IgD-negative memory B cell (primary cell): ENCODE measurements at regions not wholly inside any gene's neighbourhood (a gene's known extent, or its start where the extent isn't known, plus 50 kb on each side); places are given as distances from the start of the nearest gene placed in this dataset.
"Not testable (repeated sequence)": the region's sequence is repeated elsewhere in the genome, so short reads cannot be mapped to it uniquely, and the experiment has no call there.

Source experiments
- H3K27ac Mint-ChIP-seq, 3 donors: one replicate each; pipeline ENCODE4 v1.8.0; 2020 to 2022; ENCODE audit warnings: mild to moderate bottlenecking in 3 of 3, mixed read lengths in 3 of 3, moderate library complexity in 1 of 3
- H3K27me3 Mint-ChIP-seq: one replicate; pipeline ENCODE4 v1.8.0; 2021; ENCODE audit warnings: mixed read lengths
- H3K36me3 Mint-ChIP-seq: one replicate; pipeline ENCODE4 v1.8.0; 2020; ENCODE audit warnings: mild to moderate bottlenecking, mixed read lengths
- H3K4me1 Mint-ChIP-seq, 3 donors: one replicate each; pipeline ENCODE4 v1.8.0; 2020 to 2022; ENCODE audit warnings: mixed read lengths in 3 of 3, mild to moderate bottlenecking in 1 of 3
- H3K4me3 Mint-ChIP-seq, 4 donors: one replicate each; pipeline ENCODE4 v1.8.0; 2020 to 2022; ENCODE audit warnings: mild to moderate bottlenecking in 4 of 4, mixed read lengths in 4 of 4, moderate library complexity in 3 of 4
- H3K9me3 Mint-ChIP-seq, 3 donors: one replicate each; pipeline ENCODE4 v1.8.0; 2020 to 2021; ENCODE audit warnings: mixed read lengths in 3 of 3, mild to moderate bottlenecking in 1 of 3

GRCh38 chr14:101250948-101251811, 310.1 kb upstream of the DIO3 start:
- H3K27ac Mint-ChIP-seq = no peak overlapping the region
- H3K27me3 Mint-ChIP-seq = peaks cover 10% of the 10 kb centered on the region
- no peak overlapping the region for H3K4me3 Mint-ChIP-seq
- no peaks in the 10 kb centered on the region for H3K36me3 Mint-ChIP-seq
- peaks cover 0 to 2% (median 0%) of the 10 kb centered on the region in 3 donors for H3K4me1 Mint-ChIP-seq
- H3K9me3 Mint-ChIP-seq = no peaks in the 10 kb centered on the region

- no peaks in the 10 kb centered on the region for H3K9me3 Mint-ChIP-seq
- peaks cover 10% of the 10 kb centered on the region for H3K27me3 Mint-ChIP-seq
- no peak overlapping the region for H3K4me3 Mint-ChIP-seq
- H3K36me3 Mint-ChIP-seq = no peaks in the 10 kb centered on the region
- no peak overlapping the region for H3K27ac Mint-ChIP-seq
- H3K4me1 Mint-ChIP-seq = peaks cover 0 to 2% (median 0%) of the 10 kb centered on the region in 3 donors
These were observed 309.4 kb upstream of the DIO3 start for GRCh38 chr14:101251812-101252442.

- Mint-ChIP-seq H3K4me1 (peaks cover 0 to 2% (median 0%) of the 10 kb centered on the region in 3 donors), H3K27me3 (peaks cover 10% of the 10 kb centered on the region), H3K27ac (no peak overlapping the region), H3K9me3 (no peaks in the 10 kb centered on the region), H3K36me3 (no peaks in the 10 kb centered on the region), H3K4me3 (no peak overlapping the region)
These were observed 308.7 kb upstream of the DIO3 start for GRCh38 chr14:101252443-101253214.

GRCh38 chr14:101253948-101254347, 307.3 kb upstream of the DIO3 start:
- Mint-ChIP-seq H3K9me3 (no peaks in the 10 kb centered on the region), H3K4me3 (no peak overlapping the region), H3K27me3 (peaks cover 10% of the 10 kb centered on the region), H3K36me3 (no peaks in the 10 kb centered on the region), H3K27ac (no peak overlapping the region), H3K4me1 (peaks cover 0 to 2% (median 0%) of the 10 kb centered on the region in 3 donors)

- Mint-ChIP-seq H3K27me3 (peaks cover 5% of the 10 kb centered on the region), H3K36me3 (no peaks in the 10 kb centered on the region), H3K4me3 (no peak overlapping the region), H3K4me1 (peaks cover 0 to 2% (median 0%) of the 10 kb centered on the region in 3 donors), H3K27ac (no peak overlapping the region), H3K9me3 (peaks cover 0 to 2% (median 0%) of the 10 kb centered on the region in 3 donors)
These were observed 306.2 kb upstream of the DIO3 start for GRCh38 chr14:101254805-101255764.

GRCh38 chr14:101255765-101256125, 305.6 kb upstream of the DIO3 start:
- Mint-ChIP-seq H3K9me3 (peaks cover 0 to 2% (median 0%) of the 10 kb centered on the region in 3 donors), H3K4me1 (peaks cover 0 to 2% (median 0%) of the 10 kb centered on the region in 3 donors), H3K27me3 (peaks cover 8% of the 10 kb centered on the region), H3K4me3 (no peak overlapping the region), H3K36me3 (no peaks in the 10 kb centered on the region), H3K27ac (no peak overlapping the region)

- no peak overlapping the region for H3K27ac Mint-ChIP-seq
- peaks cover 8% of the 10 kb centered on the region for H3K27me3 Mint-ChIP-seq
- peak overlapping the region in 1 of 4 donors; percentile 27 for H3K4me3 Mint-ChIP-seq
- H3K4me1 Mint-ChIP-seq = peaks cover 0 to 2% (median 0%) of the 10 kb centered on the region in 3 donors
- H3K9me3 Mint-ChIP-seq = peaks cover 0 to 2% (median 0%) of the 10 kb centered on the region in 3 donors
- H3K36me3 Mint-ChIP-seq = no peaks in the 10 kb centered on the region
These were observed 305.0 kb upstream of the DIO3 start for GRCh38 chr14:101256266-101256665.

GRCh38 chr14:101257551-101257950, 303.7 kb upstream of the DIO3 start:
- H3K27me3 Mint-ChIP-seq = peaks cover 8% of the 10 kb centered on the region
- H3K36me3 Mint-ChIP-seq = no peaks in the 10 kb centered on the region
- H3K9me3 Mint-ChIP-seq = peaks cover 0 to 2% (median 0%) of the 10 kb centered on the region in 3 donors
- no peak overlapping the region for H3K27ac Mint-ChIP-seq
- peaks cover 0 to 2% (median 0%) of the 10 kb centered on the region in 3 donors for H3K4me1 Mint-ChIP-seq
- H3K4me3 Mint-ChIP-seq = no peak overlapping the region

GRCh38 chr14:101259748-101260147, 301.5 kb upstream of the DIO3 start:
- H3K4me1 Mint-ChIP-seq = no peaks in the 10 kb centered on the region
- H3K36me3 Mint-ChIP-seq = no peaks in the 10 kb centered on the region
- H3K27me3 Mint-ChIP-seq = peaks cover 3% of the 10 kb centered on the region
- peaks cover 2 to 5% (median 4%) of the 10 kb centered on the region in 3 donors for H3K9me3 Mint-ChIP-seq
- no peak overlapping the region for H3K4me3 Mint-ChIP-seq
- H3K27ac Mint-ChIP-seq = no peak overlapping the region

GRCh38 chr14:101266441-101266840, 294.9 kb upstream of the DIO3 start:
- H3K27ac Mint-ChIP-seq, H3K4me3 Mint-ChIP-seq, H3K36me3 Mint-ChIP-seq, H3K9me3 Mint-ChIP-seq, H3K4me1 Mint-ChIP-seq, H3K27me3 Mint-ChIP-seq: not testable (repeated sequence)

- Mint-ChIP-seq H3K4me1 (no peaks in the 10 kb centered on the region), H3K4me3 (no peak overlapping the region), H3K27me3 (peaks cover 1% of the 10 kb centered on the region), H3K36me3 (no peaks in the 10 kb centered on the region), H3K9me3 (peaks cover 0 to 7% (median 3%) of the 10 kb centered on the region in 3 donors), H3K27ac (no peak overlapping the region)
These were observed 288.2 kb upstream of the DIO3 start for GRCh38 chr14:101273091-101273490.

GRCh38 chr14:101276309-101277091, 284.8 kb upstream of the DIO3 start:
- Mint-ChIP-seq H3K27ac (no peak overlapping the region), H3K4me1 (no peaks in the 10 kb centered on the region), H3K36me3 (no peaks in the 10 kb centered on the region), H3K27me3 (peaks cover 1% of the 10 kb centered on the region), H3K4me3 (no peak overlapping the region), H3K9me3 (peaks cover 3 to 16% (median 13%) of the 10 kb centered on the region in 3 donors)

- Mint-ChIP-seq H3K4me1 (peaks cover 0 to 2% (median 0%) of the 10 kb centered on the region in 3 donors), H3K9me3 (peaks cover 4 to 17% (median 6%) of the 10 kb centered on the region in 3 donors), H3K27ac (no peak overlapping the region)
These were observed 278.9 kb upstream of the DIO3 start for GRCh38 chr14:101282418-101282817.

More at GRCh38 chr14:101282418-101282817, 278.9 kb upstream of the DIO3 start:
- Mint-ChIP-seq H3K27me3 (peaks cover 5% of the 10 kb centered on the region), H3K4me3 (no peak overlapping the region), H3K36me3 (no peaks in the 10 kb centered on the region)
